ENCODE measurements at regions not wholly inside any gene's neighbourhood (a gene's known extent, or its start where the extent isn't known, plus 50 kb on each side); places are given as distances from the start of the nearest gene placed in this dataset.

GRCh38 chr13:104314926-104315535, 1248.8 kb upstream of the SLC10A2 start:
- DNase-seq, result no peak

DNA sequence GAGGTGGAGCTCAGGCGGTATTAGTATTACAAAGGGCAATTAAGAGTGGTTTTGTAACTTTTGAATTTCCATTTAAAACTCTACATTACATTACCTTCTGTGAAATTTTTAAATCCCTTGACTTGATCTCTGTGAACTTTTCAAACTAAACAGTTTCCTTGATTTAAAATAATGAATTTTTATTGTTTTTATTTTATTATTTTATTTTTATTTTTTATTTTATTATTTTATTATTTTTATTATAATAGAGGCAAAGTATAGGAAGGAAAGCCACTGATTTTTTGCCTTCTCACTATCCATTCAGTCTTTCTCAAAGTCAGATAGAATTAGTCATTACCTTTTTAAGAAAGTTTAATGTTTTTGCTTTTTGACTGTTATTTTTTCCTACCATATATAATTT, 1248.1 kb upstream of the SLC10A2 start:
- no peak for DNase-seq

DNA sequence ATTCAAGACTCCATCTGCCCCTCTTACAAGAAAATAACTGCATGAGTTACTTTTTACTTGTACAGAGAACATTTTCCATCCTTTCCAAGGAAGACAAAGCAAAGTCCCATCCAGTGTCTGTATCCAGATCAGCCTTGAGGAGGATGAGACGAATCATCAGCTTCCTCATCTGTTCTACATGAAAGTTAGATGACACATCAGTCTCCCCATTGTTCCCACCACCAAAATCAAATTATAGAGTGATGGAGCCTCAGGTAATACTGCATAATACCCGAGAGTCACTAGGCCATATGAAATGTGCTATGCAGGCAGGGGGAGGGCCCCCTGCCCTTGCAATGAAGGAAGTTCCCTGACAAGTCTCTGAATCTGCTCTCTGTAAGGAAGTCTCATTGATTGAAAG, 1244.6 kb upstream of the SLC10A2 start:
- DNase-seq, result no peak

- DNase-seq, result no peak
Measured at GRCh38 chr13:104309431-104309830, 1243.2 kb upstream of the SLC10A2 start.

DNA sequence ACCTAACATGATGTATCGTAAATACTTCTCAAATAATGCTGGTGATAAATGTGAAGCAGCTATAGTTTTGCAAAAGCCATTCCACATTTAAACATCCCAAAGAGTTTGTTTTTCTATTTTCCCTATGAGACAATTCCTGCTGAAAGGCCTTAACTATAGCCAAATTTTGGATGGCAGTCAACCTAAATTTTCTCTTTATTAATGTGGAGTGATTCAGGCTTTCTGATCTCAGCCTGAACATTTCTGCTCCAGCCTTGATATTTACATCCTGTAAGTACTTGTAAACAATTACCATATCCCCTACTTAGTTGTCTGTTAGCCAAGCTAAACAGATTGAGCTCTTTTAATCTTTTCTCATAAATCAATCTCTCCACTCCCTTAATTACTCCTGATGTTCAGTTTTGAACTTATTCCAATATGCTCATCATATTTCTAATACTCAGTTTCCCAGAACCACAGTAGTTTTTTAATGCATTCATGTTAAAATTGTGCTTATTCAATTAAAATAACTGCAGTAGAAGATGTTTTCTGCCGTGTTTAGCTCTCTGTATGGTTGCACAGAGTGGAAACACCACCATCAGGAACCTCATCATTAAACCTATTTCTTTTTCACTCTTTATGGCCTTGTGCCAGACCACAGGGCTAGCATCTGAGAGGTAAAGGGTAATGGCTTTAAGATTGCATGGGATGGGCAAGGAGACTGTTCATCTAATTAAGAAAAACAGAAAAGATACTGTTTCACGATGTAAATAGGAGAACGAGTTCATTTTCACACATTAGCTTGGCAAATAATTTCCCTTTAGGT, 1235.2 kb upstream of the SLC10A2 start:
- peak; percentile 10 for DNase-seq

GRCh38 chr13:104297075-104297474, 1230.9 kb upstream of the SLC10A2 start:
- DNase-seq, result no peak

GRCh38 chr13:104296286-104296685, 1230.1 kb upstream of the SLC10A2 start:
- no peak for DNase-seq

DNA sequence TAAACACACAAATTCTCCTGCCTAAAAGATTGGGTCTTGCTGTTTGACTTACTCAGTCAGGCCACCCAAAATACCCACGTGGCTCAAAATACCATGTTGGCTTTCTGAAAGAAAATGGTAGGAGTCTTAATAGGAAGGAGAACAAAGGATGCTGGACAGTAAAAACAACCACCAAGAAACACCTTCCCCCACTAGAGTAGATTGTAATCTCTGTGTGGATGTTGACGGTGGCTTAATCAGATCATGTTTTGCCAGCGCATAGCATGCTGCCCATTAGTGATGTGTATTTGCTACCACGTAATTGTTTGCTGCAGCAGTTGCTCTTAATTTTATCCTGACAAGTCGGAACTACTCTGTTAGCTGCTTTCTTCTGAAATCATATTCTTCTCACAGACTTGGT, 1229.3 kb upstream of the SLC10A2 start:
- DNase-seq, result no peak

DNA sequence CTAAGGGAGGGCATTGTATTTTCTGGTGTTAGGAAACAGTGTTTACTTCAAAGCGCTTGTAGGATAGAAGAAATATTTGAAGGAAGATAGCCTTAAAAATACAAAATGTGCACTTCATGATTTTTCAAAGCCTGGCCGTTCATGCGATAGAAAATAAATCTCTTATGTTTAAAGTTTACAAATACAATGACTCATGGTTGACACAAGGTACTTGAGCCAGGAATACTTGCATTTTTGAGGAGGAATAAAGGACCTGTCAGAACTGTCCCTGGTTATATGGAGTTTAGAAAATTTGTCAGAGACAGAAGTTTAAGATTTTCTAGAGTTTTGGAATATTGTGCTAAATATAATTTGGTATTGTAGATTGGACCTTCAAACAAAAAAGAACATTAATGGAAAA, 1223.2 kb upstream of the SLC10A2 start:
- DNase-seq, result no peak

DNA sequence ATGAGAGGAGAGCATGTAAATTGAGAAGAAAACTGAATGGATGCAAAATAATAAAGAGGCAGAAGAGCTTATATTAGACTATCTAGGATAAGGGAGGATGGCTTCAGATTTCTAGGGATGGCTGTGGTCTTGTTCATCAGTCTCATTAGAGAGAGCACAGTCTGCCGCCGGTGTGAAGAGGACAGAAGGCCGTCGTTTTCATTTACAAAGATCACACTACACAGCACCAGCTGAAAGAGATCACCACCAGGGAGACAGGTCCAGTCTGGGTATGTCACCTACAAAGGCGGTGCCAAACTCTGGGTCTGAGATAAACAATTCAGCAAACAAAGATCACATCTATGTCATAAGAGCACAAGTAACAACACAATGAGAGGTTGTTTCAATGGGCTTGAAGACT, 1222.3 kb upstream of the SLC10A2 start:
- DNase-seq, result no peak

DNA sequence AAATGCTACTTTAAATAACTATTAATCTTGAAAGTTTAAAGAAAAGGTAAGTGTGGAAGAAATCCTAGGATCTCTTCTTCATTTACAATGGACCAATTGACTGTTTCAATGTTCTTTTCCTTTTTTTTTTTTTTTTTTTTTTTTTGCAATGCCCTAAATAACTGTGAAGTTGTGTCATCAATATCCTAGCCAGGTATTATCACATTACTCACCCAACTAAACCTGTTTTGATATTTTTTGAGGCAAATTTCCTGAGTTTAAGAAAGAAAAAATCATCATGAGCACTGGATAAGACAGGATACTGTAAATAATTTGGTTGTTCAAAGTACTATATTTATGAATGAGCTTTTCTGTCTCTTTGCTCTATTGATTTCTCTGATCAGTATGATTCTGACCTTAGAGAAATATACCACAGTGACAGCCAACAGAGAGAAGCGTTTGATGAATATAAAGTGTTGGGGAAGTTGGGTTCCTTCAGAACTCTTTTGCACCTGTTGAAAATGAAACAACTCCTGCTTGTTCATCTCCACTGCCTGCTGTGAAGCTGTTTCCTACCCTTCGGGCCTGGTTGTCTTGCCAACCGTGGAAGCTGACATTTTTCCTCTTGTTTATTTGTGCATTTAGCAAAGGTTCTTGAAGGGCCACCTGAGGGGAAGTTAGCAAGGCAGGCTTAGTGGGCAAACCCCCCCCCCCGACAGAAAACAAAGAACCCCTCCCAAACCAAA, 1220.5 kb upstream of the SLC10A2 start:
- DNase-seq, result no peak

DNA sequence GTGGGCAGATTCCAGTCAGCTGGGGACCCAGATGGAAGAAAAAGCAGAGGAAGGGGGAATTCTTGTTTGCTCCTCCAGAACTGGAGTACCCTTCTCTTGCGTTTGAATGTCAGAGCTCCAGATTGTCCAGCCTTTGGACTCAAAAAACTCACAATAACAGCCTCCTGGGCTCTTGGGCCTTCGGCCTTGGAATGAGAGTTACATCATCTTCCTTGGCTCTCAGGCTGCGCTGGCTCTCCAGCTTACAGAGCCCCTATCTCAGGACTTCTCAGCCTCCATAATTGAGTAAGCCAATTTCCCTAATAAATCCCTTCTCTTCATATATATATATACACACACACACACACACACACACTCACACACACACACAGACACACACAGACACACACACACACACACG, 1215.7 kb upstream of the SLC10A2 start:
- no peak for DNase-seq

- DNase-seq, result peak; percentile 8
Measured at GRCh38 chr13:104270731-104271130, 1204.5 kb upstream of the SLC10A2 start.

DNA sequence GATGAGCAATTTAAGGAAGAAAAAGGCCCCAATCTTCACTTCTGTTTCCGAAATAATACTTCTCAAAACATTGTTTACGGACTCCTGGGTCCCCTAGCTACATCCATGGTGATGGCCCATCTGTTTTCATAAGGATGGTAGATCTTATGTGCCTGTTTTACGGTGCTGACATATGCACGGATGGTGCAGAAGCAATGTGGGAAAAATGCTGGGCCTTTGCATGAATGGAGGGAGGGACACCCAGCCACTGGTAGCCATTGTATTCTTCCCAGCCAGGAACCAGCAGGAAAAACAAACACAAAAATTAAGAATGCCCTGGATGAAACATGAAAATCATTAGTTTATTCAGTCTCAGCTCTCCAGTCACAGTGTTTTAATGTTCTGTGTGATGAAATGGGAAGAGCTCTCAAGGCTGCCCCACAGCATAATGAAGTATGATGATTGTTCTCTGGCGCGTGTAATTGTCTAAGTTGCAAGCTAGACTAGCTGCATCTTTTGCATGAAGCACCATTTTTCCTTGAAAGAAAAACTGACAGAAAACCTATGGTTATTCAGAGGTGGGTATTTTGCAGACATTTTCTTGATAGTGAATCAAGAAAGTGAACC, 1201.1 kb upstream of the SLC10A2 start:
- no peak for DNase-seq

DNA sequence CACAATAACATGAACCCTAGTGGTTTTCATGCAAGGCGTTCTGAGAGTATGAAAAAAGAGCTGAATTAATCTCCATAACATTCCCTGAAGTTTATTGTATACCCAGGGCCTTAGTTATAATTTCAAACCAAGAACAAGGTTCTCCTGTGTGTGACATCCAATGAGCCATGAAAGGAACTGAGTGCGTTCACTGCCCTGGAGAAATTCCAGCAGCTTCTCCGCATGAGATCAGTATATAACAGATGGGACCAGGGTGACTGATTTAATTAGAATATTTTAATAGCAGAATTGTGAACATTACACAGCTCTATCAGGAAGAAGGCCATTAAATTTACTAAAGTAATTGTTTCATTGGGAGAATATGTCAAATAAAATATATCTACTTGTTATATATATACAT, 1190.5 kb upstream of the SLC10A2 start:
- DNase-seq, result peak; percentile 12

GRCh38 chr13:104253063-104253680, 1187.0 kb upstream of the SLC10A2 start:
- DNase-seq, result peak; percentile 11

DNA sequence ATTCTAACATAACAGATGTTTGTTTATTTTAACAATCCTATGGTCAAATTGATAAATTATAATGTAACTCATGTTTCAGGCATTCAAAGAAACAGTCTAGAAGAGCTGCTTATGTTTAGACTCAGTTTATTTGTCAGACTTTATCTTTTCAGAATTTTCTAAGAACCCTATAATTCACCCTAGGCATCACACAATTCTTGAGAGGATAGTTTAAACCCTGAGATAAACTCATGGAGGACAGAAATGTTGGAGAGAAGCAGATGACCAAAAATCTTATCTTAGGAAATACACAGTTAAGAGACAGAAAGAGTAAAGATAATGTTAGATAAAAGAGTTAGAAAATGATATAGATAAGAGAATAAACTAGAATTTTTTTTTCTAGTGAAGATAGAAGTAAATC, 1185.7 kb upstream of the SLC10A2 start:
- no peak for DNase-seq

DNA sequence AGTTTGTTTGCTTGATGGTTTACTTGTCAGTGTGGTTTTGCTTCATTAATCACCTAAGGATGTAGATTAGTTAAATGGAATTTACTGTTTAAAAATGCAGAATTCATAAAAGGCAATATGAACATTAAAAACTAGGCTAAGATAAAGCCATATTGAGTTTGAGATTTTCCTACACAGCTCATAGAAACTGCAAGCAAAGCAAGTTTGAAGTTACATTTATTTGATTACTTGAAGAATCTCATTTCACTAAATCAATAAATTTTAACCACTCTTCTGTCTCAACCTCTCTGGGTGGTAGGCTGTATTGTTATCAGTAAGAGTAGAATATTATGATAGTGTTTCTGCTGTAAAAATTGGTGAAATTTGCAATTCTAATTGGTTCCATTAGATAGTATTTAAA, 1180.7 kb upstream of the SLC10A2 start:
- no peak for DNase-seq

DNA sequence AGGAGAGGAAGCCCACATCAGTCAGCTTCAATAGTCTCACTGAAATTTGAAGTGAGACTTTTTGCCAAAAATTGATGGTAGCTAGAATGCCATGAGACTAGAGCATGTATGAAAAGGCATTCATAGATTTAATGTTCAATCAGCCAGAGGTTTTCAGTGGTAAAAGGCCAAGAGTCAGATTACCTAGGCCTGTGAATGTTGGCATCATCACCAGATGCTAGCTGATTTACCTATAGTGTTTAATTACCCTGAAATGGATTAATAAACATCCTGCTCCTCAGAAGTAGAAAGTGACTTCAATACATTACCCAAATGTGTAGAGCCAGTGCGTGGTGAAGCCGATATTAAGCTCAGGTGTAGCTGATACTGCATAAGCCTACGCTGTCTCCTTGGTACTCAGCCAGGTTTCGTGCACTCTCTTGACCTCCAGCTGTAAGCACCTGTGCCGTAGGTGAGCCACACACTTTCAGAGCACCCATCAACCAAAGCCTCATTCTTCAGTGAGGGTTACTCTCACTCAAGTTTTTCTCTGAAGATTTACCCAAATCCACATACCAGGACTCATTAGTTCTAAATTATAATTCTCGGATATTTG, 1140.3 kb upstream of the SLC10A2 start:
- peak; percentile 23 for DNase-seq

- DNase-seq, result peak; percentile 2
Measured at GRCh38 chr13:104204177-104204576, 1138.0 kb upstream of the SLC10A2 start.

DNA sequence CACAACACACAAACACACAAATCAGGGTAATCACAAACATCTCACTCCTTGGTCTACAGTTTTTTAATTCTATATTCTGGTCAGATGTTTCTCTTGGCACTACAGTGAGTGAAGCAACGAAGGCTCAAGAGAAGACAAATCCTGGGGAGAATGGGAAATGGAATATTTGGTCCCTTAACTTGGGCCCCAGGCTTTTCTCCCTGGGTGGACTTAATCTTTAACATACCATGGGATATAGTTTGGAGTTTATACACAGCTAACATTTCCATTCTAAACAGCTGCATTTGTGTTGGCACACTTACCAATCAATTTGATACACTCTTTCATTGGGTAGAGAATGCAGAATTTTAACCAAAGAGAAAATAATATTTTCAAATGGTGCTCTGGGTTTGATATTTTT, 1132.6 kb upstream of the SLC10A2 start:
- no peak for DNase-seq

GRCh38 chr13:104196611-104197010, 1130.4 kb upstream of the SLC10A2 start:
- no peak for DNase-seq
